ENCODE measurements at regions not wholly inside any gene's neighbourhood (a gene's known extent, or its start where the extent isn't known, plus 50 kb on each side); places are given as distances from the start of the nearest gene placed in this dataset.

DNA sequence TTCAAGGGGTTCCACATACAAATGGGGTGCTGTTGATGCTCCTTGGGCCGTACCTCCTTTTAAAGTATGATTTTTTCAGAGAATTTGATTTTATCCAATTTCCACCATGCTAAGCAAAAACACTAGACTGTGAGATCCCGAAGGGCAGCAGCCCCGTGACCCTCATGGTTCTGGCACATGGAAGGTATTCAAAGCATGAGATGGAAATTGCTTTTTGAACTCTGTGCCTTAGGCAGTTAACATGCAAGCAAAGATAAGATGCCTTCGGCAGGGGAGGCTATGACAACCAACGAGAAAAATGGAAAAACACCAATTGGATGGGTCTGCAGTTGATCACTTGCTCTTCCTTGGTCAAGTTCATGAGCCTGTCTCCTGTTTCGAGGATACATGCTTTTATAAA lies 120.8 kb upstream of the DIO3 start:
- no peak overlapping the region for H3K27ac ChIP-seq (ENCODE audit: low read length)
- H3K27me3 ChIP-seq (ENCODE audit: control insufficient read depth in 1 of 2, insufficient read depth in 2 of 2, low read length in 2 of 2) = peaks cover under 1 to 2% of the 10 kb centered on the region in 2 donors
- no peaks in the 10 kb centered on the region for H3K9me3 ChIP-seq (ENCODE audit: control insufficient read depth in 2 of 2, low read length in 2 of 2)
- no peak overlapping the region for H3K9ac ChIP-seq (ENCODE audit: low read length in 2 of 2)
- no peaks in the 10 kb centered on the region for H3K4me1 ChIP-seq (ENCODE audit: control insufficient read depth, insufficient read depth, low read length)
- no peaks in the 10 kb centered on the region for H3K36me3 ChIP-seq (ENCODE audit: control insufficient read depth in 2 of 2, insufficient read depth in 2 of 2, low read length in 2 of 2)
- H3K4me3 ChIP-seq (ENCODE audit: low read length in 2 of 2) = no peak overlapping the region

GRCh38 chr14:101441710-101442109 lies 119.6 kb upstream of the DIO3 start:
- Histone ChIP-seq H3K9me3 (ENCODE audit: control insufficient read depth in 2 of 2, low read length in 2 of 2) (no peaks in the 10 kb centered on the region), H3K9ac (ENCODE audit: low read length in 2 of 2) (no peak overlapping the region), H3K4me1 (ENCODE audit: control insufficient read depth, insufficient read depth, low read length) (no peaks in the 10 kb centered on the region), H3K27me3 (ENCODE audit: control insufficient read depth in 1 of 2, insufficient read depth in 2 of 2, low read length in 2 of 2) (peaks cover 0 to 2% of the 10 kb centered on the region in 2 donors), H3K4me3 (ENCODE audit: low read length in 2 of 2) (no peak overlapping the region), H3K27ac (ENCODE audit: low read length) (no peak overlapping the region), H3K36me3 (ENCODE audit: control insufficient read depth in 2 of 2, insufficient read depth in 2 of 2, low read length in 2 of 2) (no peaks in the 10 kb centered on the region)

- Histone ChIP-seq H3K27ac (ENCODE audit: low read length) (no peak overlapping the region), H3K27me3 (ENCODE audit: control insufficient read depth in 1 of 2, insufficient read depth in 2 of 2, low read length in 2 of 2) (peaks cover 0 to 2% of the 10 kb centered on the region in 2 donors), H3K36me3 (ENCODE audit: control insufficient read depth in 2 of 2, insufficient read depth in 2 of 2, low read length in 2 of 2) (no peaks in the 10 kb centered on the region), H3K9ac (ENCODE audit: low read length in 2 of 2) (no peak overlapping the region), H3K4me3 (ENCODE audit: low read length in 2 of 2) (no peak overlapping the region), H3K4me1 (ENCODE audit: control insufficient read depth, insufficient read depth, low read length) (no peaks in the 10 kb centered on the region), H3K9me3 (ENCODE audit: control insufficient read depth in 2 of 2, low read length in 2 of 2) (no peaks in the 10 kb centered on the region)
These were observed 118.8 kb upstream of the DIO3 start for GRCh38 chr14:101442451-101442850.

DNA sequence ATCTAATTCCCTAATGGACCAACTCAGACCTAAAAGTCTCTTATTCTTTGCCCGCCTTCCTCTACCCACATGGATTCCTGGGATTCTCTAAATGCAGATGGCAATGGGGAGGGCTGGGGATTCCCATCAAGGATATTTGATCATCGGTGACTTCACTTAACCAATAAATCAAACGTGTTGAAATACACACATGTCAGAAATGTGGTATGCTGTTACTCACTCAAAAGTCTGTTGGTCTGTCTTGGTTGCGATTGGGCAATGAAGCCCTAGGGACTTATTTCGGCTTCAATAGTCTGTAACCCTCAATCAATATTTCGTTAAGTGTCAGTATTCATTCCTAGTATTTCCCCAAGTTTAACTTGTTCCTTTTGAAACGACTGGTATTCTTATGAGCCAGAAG lies 117.2 kb upstream of the DIO3 start:
- Histone ChIP-seq H3K4me3 (ENCODE audit: low read length in 2 of 2) (no peak overlapping the region), H3K4me1 (ENCODE audit: control insufficient read depth, insufficient read depth, low read length) (no peaks in the 10 kb centered on the region), H3K9ac (ENCODE audit: low read length in 2 of 2) (no peak overlapping the region), H3K36me3 (ENCODE audit: control insufficient read depth in 2 of 2, insufficient read depth in 2 of 2, low read length in 2 of 2) (no peaks in the 10 kb centered on the region), H3K27ac (ENCODE audit: low read length) (no peak overlapping the region), H3K27me3 (ENCODE audit: control insufficient read depth in 1 of 2, insufficient read depth in 2 of 2, low read length in 2 of 2) (peaks cover 0 to 3% of the 10 kb centered on the region in 2 donors), H3K9me3 (ENCODE audit: control insufficient read depth in 2 of 2, low read length in 2 of 2) (no peaks in the 10 kb centered on the region)

DNA sequence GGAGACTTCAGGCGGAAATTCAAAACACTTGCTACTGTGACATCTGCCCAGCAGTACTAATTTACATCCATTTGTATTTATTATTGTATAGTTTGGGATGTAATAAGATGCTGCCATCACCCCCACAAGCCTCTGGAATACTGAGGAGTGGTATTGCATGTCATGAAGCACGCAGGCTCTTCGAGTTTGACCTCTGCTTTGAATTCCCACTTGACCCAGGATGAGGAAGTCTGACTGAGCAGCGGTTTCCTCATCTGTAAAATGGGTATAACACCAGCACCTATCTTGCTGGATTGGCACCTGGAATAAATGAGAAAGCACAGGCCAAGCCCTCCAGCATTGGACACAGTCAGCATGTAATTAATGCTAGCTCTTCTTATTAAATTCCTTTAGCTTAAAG lies 116.0 kb upstream of the DIO3 start:
- no peaks in the 10 kb centered on the region for H3K4me1 ChIP-seq (ENCODE audit: control insufficient read depth, insufficient read depth, low read length)
- H3K4me3 ChIP-seq (ENCODE audit: low read length in 2 of 2) = no peak overlapping the region
- H3K9me3 ChIP-seq (ENCODE audit: control insufficient read depth in 2 of 2, low read length in 2 of 2) = no peaks in the 10 kb centered on the region
- H3K27me3 ChIP-seq (ENCODE audit: control insufficient read depth in 1 of 2, insufficient read depth in 2 of 2, low read length in 2 of 2) = peaks cover 2 to 6% of the 10 kb centered on the region in 2 donors
- no peaks in the 10 kb centered on the region for H3K36me3 ChIP-seq (ENCODE audit: control insufficient read depth in 2 of 2, insufficient read depth in 2 of 2, low read length in 2 of 2)
- H3K9ac ChIP-seq (ENCODE audit: low read length in 2 of 2) = no peak overlapping the region
- no peak overlapping the region for H3K27ac ChIP-seq (ENCODE audit: low read length)

DNA sequence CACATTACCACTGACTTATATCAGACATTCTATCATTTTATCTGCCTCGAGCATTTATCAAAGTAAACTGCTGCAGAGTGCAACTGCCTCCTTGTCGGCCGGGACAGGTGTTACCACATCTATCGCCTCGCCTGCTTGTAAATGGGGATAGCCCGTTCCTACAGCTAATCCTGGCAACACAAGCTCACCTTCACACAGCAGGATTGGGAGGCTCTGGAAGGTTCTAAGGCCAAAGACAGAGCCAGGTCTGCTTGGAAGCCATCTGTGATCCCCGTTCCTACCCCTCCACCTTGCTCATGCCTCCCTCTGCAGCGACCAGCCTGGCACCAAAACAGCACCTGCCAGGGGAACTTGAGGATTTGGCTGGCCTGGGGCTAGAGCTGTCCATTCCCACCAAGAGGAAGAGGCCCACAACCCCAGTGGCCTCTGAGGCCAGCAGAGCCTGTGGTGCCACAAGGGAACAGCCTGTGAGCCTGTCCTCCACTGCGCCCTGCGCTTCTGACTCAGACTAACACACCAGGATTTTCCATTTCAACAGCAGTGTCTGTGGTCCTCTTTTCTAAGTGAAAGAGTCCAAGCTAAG lies 114.8 kb upstream of the DIO3 start:
- peaks cover 3 to 6% of the 10 kb centered on the region in 2 donors for H3K27me3 ChIP-seq (ENCODE audit: control insufficient read depth in 1 of 2, insufficient read depth in 2 of 2, low read length in 2 of 2)
- H3K27ac ChIP-seq (ENCODE audit: low read length) = no peak overlapping the region
- no peak overlapping the region for H3K9ac ChIP-seq (ENCODE audit: low read length in 2 of 2)
- no peak overlapping the region for H3K4me3 ChIP-seq (ENCODE audit: low read length in 2 of 2)
- no peaks in the 10 kb centered on the region for H3K4me1 ChIP-seq (ENCODE audit: control insufficient read depth, insufficient read depth, low read length)
- no peaks in the 10 kb centered on the region for H3K36me3 ChIP-seq (ENCODE audit: control insufficient read depth in 2 of 2, insufficient read depth in 2 of 2, low read length in 2 of 2)
- no peaks in the 10 kb centered on the region for H3K9me3 ChIP-seq (ENCODE audit: control insufficient read depth in 2 of 2, low read length in 2 of 2)

- Histone ChIP-seq H3K27me3 (ENCODE audit: control insufficient read depth in 1 of 2, insufficient read depth in 2 of 2, low read length in 2 of 2) (peaks cover 5 to 6% of the 10 kb centered on the region in 2 donors), H3K27ac (ENCODE audit: low read length) (no peak overlapping the region), H3K4me3 (ENCODE audit: low read length in 2 of 2) (no peak overlapping the region)
These were observed 112.2 kb upstream of the DIO3 start for GRCh38 chr14:101449114-101449513.

DNA sequence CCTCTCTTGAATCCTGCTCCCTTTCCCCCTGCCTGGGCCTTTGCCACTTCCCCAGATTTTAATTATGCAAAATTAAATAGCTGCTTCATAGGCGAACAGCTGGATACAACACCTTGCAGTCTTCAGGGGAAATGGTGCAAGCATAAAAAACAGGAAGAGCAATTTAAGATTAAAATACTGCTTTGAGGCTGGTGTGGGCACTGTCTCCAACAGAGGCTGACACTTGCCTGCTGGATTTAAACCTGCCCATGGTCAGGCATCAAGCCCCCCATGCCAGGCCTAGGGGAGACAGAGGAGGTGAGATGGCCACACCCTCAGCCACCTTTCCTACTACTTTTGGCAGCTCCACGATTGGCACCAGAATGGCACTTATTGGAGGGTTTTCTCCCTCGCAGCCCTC lies 110.1 kb upstream of the DIO3 start:
- Histone ChIP-seq H3K4me1 (ENCODE audit: control insufficient read depth, insufficient read depth, low read length) (no peaks in the 10 kb centered on the region), H3K27ac (ENCODE audit: low read length) (no peak overlapping the region), H3K9ac (ENCODE audit: low read length in 2 of 2) (no peak overlapping the region), H3K36me3 (ENCODE audit: control insufficient read depth in 2 of 2, insufficient read depth in 2 of 2, low read length in 2 of 2) (no peaks in the 10 kb centered on the region), H3K4me3 (ENCODE audit: low read length in 2 of 2) (no peak overlapping the region), H3K9me3 (ENCODE audit: control insufficient read depth in 2 of 2, low read length in 2 of 2) (no peaks in the 10 kb centered on the region), H3K27me3 (ENCODE audit: control insufficient read depth in 1 of 2, insufficient read depth in 2 of 2, low read length in 2 of 2) (peaks cover 6 to 11% of the 10 kb centered on the region in 2 donors)

More at GRCh38 chr14:101449114-101449513, 112.2 kb upstream of the DIO3 start:
- Histone ChIP-seq H3K9me3 (ENCODE audit: control insufficient read depth in 2 of 2, low read length in 2 of 2) (no peaks in the 10 kb centered on the region), H3K4me1 (ENCODE audit: control insufficient read depth, insufficient read depth, low read length) (no peaks in the 10 kb centered on the region), H3K36me3 (ENCODE audit: control insufficient read depth in 2 of 2, insufficient read depth in 2 of 2, low read length in 2 of 2) (no peaks in the 10 kb centered on the region), H3K9ac (ENCODE audit: low read length in 2 of 2) (no peak overlapping the region)

DNA sequence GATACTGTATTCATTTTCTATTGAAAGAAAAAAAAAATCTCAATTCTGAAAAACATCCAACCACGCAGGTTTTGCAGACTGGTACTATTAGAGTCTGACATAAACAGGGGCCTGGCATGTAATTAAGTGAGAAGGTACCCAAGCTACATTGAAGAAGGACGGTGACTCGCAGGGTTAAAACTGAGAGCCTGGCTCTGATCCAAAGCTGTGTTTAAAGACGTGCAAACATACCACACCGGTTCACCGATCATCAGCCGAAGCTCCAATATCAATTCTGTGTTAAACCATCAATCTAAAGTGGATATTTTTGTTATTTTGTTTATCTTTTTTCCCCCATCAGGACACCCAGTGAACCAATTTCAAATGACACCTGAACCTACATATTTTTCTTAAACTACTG lies 108.1 kb upstream of the DIO3 start:
- peaks cover 15 to 24% of the 10 kb centered on the region in 2 donors for H3K27me3 ChIP-seq (ENCODE audit: control insufficient read depth in 1 of 2, insufficient read depth in 2 of 2, low read length in 2 of 2)
- no peak overlapping the region for H3K4me3 ChIP-seq (ENCODE audit: low read length in 2 of 2)
- no peak overlapping the region for H3K9ac ChIP-seq (ENCODE audit: low read length in 2 of 2)
- no peaks in the 10 kb centered on the region for H3K4me1 ChIP-seq (ENCODE audit: control insufficient read depth, insufficient read depth, low read length)
- H3K36me3 ChIP-seq (ENCODE audit: control insufficient read depth in 2 of 2, insufficient read depth in 2 of 2, low read length in 2 of 2) = no peaks in the 10 kb centered on the region
- no peak overlapping the region for H3K27ac ChIP-seq (ENCODE audit: low read length)
- no peaks in the 10 kb centered on the region for H3K9me3 ChIP-seq (ENCODE audit: control insufficient read depth in 2 of 2, low read length in 2 of 2)

DNA sequence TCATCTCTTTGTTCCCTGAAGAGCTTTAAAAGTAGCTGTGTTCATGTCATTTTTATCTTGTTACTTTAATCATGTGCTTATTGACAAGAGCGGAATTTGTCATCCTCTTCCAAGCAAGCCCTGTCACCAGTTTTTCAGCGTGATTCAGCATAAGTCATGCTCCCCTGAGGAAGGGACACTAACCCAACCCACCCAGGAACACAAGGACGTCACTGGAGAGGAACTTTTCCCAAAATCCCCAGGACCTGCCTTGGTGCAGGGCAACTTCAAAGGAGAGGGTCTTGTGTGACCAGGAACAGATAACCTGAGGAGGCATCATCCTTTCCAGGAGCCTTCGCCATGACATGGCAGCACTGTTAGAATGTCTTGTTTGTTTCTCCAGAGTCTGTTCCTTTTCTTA lies 107.1 kb upstream of the DIO3 start:
- H3K36me3 ChIP-seq (ENCODE audit: control insufficient read depth in 2 of 2, insufficient read depth in 2 of 2, low read length in 2 of 2) = no peaks in the 10 kb centered on the region
- peaks cover 13 to 34% of the 10 kb centered on the region in 2 donors for H3K27me3 ChIP-seq (ENCODE audit: control insufficient read depth in 1 of 2, insufficient read depth in 2 of 2, low read length in 2 of 2)
- peaks cover 8% of the 10 kb centered on the region for H3K4me1 ChIP-seq (ENCODE audit: control insufficient read depth, insufficient read depth, low read length)
- H3K9ac ChIP-seq (ENCODE audit: low read length in 2 of 2) = no peak overlapping the region
- H3K27ac ChIP-seq (ENCODE audit: low read length) = no peak overlapping the region
- no peak overlapping the region for H3K4me3 ChIP-seq (ENCODE audit: low read length in 2 of 2)
- no peaks in the 10 kb centered on the region for H3K9me3 ChIP-seq (ENCODE audit: control insufficient read depth in 2 of 2, low read length in 2 of 2)

- Histone ChIP-seq H3K36me3 (ENCODE audit: control insufficient read depth in 2 of 2, insufficient read depth in 2 of 2, low read length in 2 of 2) (no peaks in the 10 kb centered on the region), H3K9ac (ENCODE audit: low read length in 2 of 2) (no peak overlapping the region), H3K9me3 (ENCODE audit: control insufficient read depth in 2 of 2, low read length in 2 of 2) (no peaks in the 10 kb centered on the region), H3K4me1 (ENCODE audit: control insufficient read depth, insufficient read depth, low read length) (peaks cover 9% of the 10 kb centered on the region), H3K27me3 (ENCODE audit: control insufficient read depth in 1 of 2, insufficient read depth in 2 of 2, low read length in 2 of 2) (peaks cover 22 to 48% of the 10 kb centered on the region in 2 donors), H3K4me3 (ENCODE audit: low read length in 2 of 2) (no peak overlapping the region), H3K27ac (ENCODE audit: low read length) (no peak overlapping the region)
These were observed 104.8 kb upstream of the DIO3 start for GRCh38 chr14:101456246-101457175.

Measured in stomach smooth muscle (tissue), 2 donors.